ENCODE measurements at regions not wholly inside any gene's neighbourhood (a gene's known extent, or its start where the extent isn't known, plus 50 kb on each side); places are given as distances from the start of the nearest gene placed in this dataset.

GRCh38 chr2:16862471-16862870 is 196.8 kb upstream of the CYRIA start:
- DNase-seq, result no peak

- no peak for DNase-seq
Measured at GRCh38 chr2:16861530-16861929, 195.9 kb upstream of the CYRIA start.

- DNase-seq, result no peak
Measured at GRCh38 chr2:16861111-16861510, 195.5 kb upstream of the CYRIA start.

- DNase-seq, result no peak
Measured at GRCh38 chr2:16860627-16861026, 195.0 kb upstream of the CYRIA start.

GRCh38 chr2:16855183-16855582 is 189.5 kb upstream of the CYRIA start:
- DNase-seq, result no peak

GRCh38 chr2:16853088-16853487 is 187.5 kb upstream of the CYRIA start:
- DNase-seq, result no peak

- DNase-seq, result no peak
Measured at GRCh38 chr2:16852651-16853050, 187.0 kb upstream of the CYRIA start.

GRCh38 chr2:16851126-16851525 is 185.5 kb upstream of the CYRIA start:
- no peak for DNase-seq

- no peak for DNase-seq
Measured at GRCh38 chr2:16840496-16841172, 175.0 kb upstream of the CYRIA start.

GRCh38 chr2:16832910-16833309 is 167.3 kb upstream of the CYRIA start:
- no peak for DNase-seq

- DNase-seq, result no peak
Measured at GRCh38 chr2:16828828-16829160, 163.2 kb upstream of the CYRIA start.

- no peak for DNase-seq
Measured at GRCh38 chr2:16828044-16828827, 162.6 kb upstream of the CYRIA start.

- no peak for DNase-seq
Measured at GRCh38 chr2:16824472-16824871, 158.8 kb upstream of the CYRIA start.

GRCh38 chr2:16821692-16822091 is 156.1 kb upstream of the CYRIA start:
- DNase-seq, result no peak

- DNase-seq, result no peak
Measured at GRCh38 chr2:16818203-16818556, 152.5 kb upstream of the CYRIA start.

GRCh38 chr2:16817305-16818202 is 151.9 kb upstream of the CYRIA start:
- no peak for DNase-seq

- DNase-seq, result no peak
Measured at GRCh38 chr2:16816522-16816921, 150.9 kb upstream of the CYRIA start.

GRCh38 chr2:16816016-16816415 is 150.4 kb upstream of the CYRIA start:
- DNase-seq, result no peak

GRCh38 chr2:16813593-16813992 is 148.0 kb upstream of the CYRIA start:
- DNase-seq, result no peak

GRCh38 chr2:16798472-16798871 is 132.8 kb upstream of the CYRIA start:
- no peak for DNase-seq

- no peak for DNase-seq
Measured at GRCh38 chr2:16791496-16791895, 125.9 kb upstream of the CYRIA start.

GRCh38 chr2:16785149-16785548 is 119.5 kb upstream of the CYRIA start:
- no peak for DNase-seq

GRCh38 chr2:16784652-16785051 is 119.0 kb upstream of the CYRIA start:
- no peak for DNase-seq

Measured in NCI-H1694 treated with DMSO at 0.1 percent for 48 hours (cell line).